H1 (cell line): ENCODE measurements at regions not wholly inside any gene's neighbourhood (a gene's known extent, or its start where the extent isn't known, plus 50 kb on each side); places are given as distances from the start of the nearest gene placed in this dataset.

ENCODE experiments used
- CTCF ChIA-PET: fragments of 300-600 bp; sonication (Branson Sonifier 250); formaldehyde crosslinking; loops from one replicate; lab custom pipeline; 2021; ENCODE audit not compliant: partially characterized antibody; lab: Charles Lee
- POLR2A ChIA-PET: fragments of 300-600 bp; sonication (Branson Sonifier 250); formaldehyde crosslinking; loops from one replicate; lab custom pipeline; 2021; ENCODE audit warnings: inconsistent platforms; ENCODE audit not compliant: partially characterized antibody; lab: Charles Lee
- DNase-seq, 2 experiments: peaks; one replicate each; pipeline versions ENCODE4 v3.0.0 to v3.0.0-alpha.2; 2010 to 2022; ENCODE audit warnings: low spot score in 2 of 2, low read depth in 1 of 2, mixed read lengths in 1 of 2
- FAIRE-seq: peaks from 2 replicates; lab custom pipeline; 2011; peaks lifted over from hg19 to GRCh38; lab: Jason Lieb, UNC
- H2AFZ ChIP-seq: 2 replicates; pipeline ENCODE4 v1.8.1; 2012; ENCODE audit warnings: low read length, inconsistent platforms
- H2AK5ac ChIP-seq: 2 replicates; pipeline ENCODE4 v1.6.1; 2013; ENCODE audit warnings: low read depth, low read length
- H2BK120ac ChIP-seq: replicated peaks from 2 replicates; pipeline ENCODE3; 2013; ENCODE audit warnings: low read depth, low read length, inconsistent platforms
- H2BK12ac ChIP-seq: 2 replicates; pipeline ENCODE4 v1.6.1; 2013; ENCODE audit warnings: low read depth, low read length
- H2BK15ac ChIP-seq: 2 replicates; pipeline ENCODE4 v1.6.1; 2013; ENCODE audit warnings: low read length
- H2BK20ac ChIP-seq: 2 replicates; pipeline ENCODE4 v1.6.1; 2013; ENCODE audit warnings: low read length
- H2BK5ac ChIP-seq: 2 replicates; pipeline ENCODE4 v1.6.1; 2013; ENCODE audit warnings: low read depth, low read length
- H3K14ac ChIP-seq: 2 replicates; pipeline ENCODE4 v1.6.1; 2013; ENCODE audit warnings: inconsistent platforms; ENCODE audit not compliant: insufficient read length
- H3K18ac ChIP-seq: 2 replicates; pipeline ENCODE4 v1.6.1; 2013; ENCODE audit warnings: low read length; ENCODE audit errors: extremely low read depth
- H3K23ac ChIP-seq: 2 replicates; pipeline ENCODE4 v1.6.1; 2013; ENCODE audit warnings: inconsistent platforms; ENCODE audit not compliant: insufficient read length
- H3K23me2 ChIP-seq: 2 replicates; pipeline ENCODE4 v1.6.1; 2013; ENCODE audit warnings: low read depth, low read length
- H3K27ac ChIP-seq: 2 replicates; pipeline ENCODE4 v1.6.1; 2011; ENCODE audit warnings: low read depth, low read length, inconsistent platforms
- H3K27me3 ChIP-seq, 4 experiments: replicated peaks in 1 of 4; 1 replicate in 1 of 4; 2 replicates in 3 of 4; pipeline versions ENCODE4 v1.6.1 to v1.8.1; 2011 to 2013; ENCODE audit warnings: low read length in 3 of 4, mild to moderate bottlenecking in 3 of 4, inconsistent platforms in 2 of 4, mixed read lengths in 2 of 4, moderate library complexity in 1 of 4; ENCODE audit not compliant: control insufficient read depth in 3 of 4, insufficient read depth in 3 of 4; ENCODE audit errors: extremely low read depth in 1 of 4
- H3K36me3 ChIP-seq, 4 experiments: 2 replicates each; pipeline versions ENCODE4 v1.6.1 to v1.8.1; 2011 to 2013; ENCODE audit warnings: mild to moderate bottlenecking in 4 of 4, low read length in 3 of 4, moderate library complexity in 2 of 4, control low read depth in 1 of 4, inconsistent platforms in 1 of 4; ENCODE audit not compliant: insufficient read depth in 4 of 4, control insufficient read depth in 2 of 4
- H3K4ac ChIP-seq: replicated peaks from 2 replicates; pipeline ENCODE3; 2013; ENCODE audit warnings: low read length, low read depth, mixed read lengths, inconsistent platforms; ENCODE audit not compliant: insufficient read length
- H3K4me1 ChIP-seq, 4 experiments: replicated peaks in 1 of 4; 1 replicate in 1 of 4; 2 replicates in 3 of 4; pipeline versions ENCODE4 v1.6.1 to v1.8.1; 2011 to 2013; ENCODE audit warnings: low read length in 3 of 4, inconsistent platforms in 2 of 4, mixed read lengths in 1 of 4; ENCODE audit not compliant: insufficient read depth in 4 of 4, control insufficient read depth in 3 of 4
- H3K4me2 ChIP-seq, 2 experiments: 2 replicates each; pipeline versions ENCODE4 v1.6.1 to v1.8.1; 2011 to 2013; ENCODE audit warnings: low read depth in 2 of 2, low read length in 2 of 2, control low read depth in 1 of 2, inconsistent platforms in 1 of 2, mild to moderate bottlenecking in 1 of 2; ENCODE audit not compliant: insufficient read depth in 1 of 2
- H3K4me3 ChIP-seq, 4 experiments: fragments of 200-600, 300-600 bp in 1 of 4; sonication (generic), shearing (Covaris generic), sonication (Bioruptor Twin) in 1 of 4; 2 replicates each; pipeline versions ENCODE4 v1.5.1 to v1.8.1; 2011 to 2016; ENCODE audit warnings: low read length in 4 of 4, low read depth in 3 of 4, control low read depth in 2 of 4, inconsistent platforms in 2 of 4, mild to moderate bottlenecking in 2 of 4, mixed read lengths in 1 of 4, moderate library complexity in 1 of 4; ENCODE audit not compliant: insufficient read depth in 2 of 4; ENCODE audit errors: extremely low read depth in 1 of 4
- H3K56ac ChIP-seq: replicated peaks from 2 replicates; pipeline ENCODE3; 2013; ENCODE audit warnings: low read depth, mild to moderate bottlenecking, mixed read lengths, low read length, inconsistent platforms; ENCODE audit not compliant: insufficient read length
- H3K79me1 ChIP-seq: 2 replicates; pipeline ENCODE4 v1.6.1; 2013; ENCODE audit warnings: low read depth, low read length, control low read depth
- H3K79me2 ChIP-seq, 2 experiments: 2 replicates each; pipeline versions ENCODE4 v1.6.1 to v1.8.1; 2012 to 2013; ENCODE audit warnings: low read length in 2 of 2, mild to moderate bottlenecking in 2 of 2, inconsistent platforms in 1 of 2; ENCODE audit not compliant: insufficient read depth in 2 of 2, control insufficient read depth in 1 of 2
- H3K9ac ChIP-seq, 4 experiments: replicated peaks in 1 of 4; 1 replicate in 1 of 4; 2 replicates in 3 of 4; pipeline versions ENCODE4 v1.6.1 to v1.8.1; 2011 to 2013; ENCODE audit warnings: low read depth in 3 of 4, low read length in 3 of 4, control low read depth in 2 of 4, mild to moderate bottlenecking in 2 of 4, moderate library complexity in 2 of 4, inconsistent platforms in 1 of 4; ENCODE audit errors: extremely low read depth in 1 of 4
- H3K9me3 ChIP-seq, 2 experiments: 2 replicates each; pipeline versions ENCODE4 v1.6.1 to v1.8.1; 2012 to 2013; ENCODE audit warnings: mild to moderate bottlenecking in 2 of 2, moderate library complexity in 2 of 2, control low read depth in 1 of 2, inconsistent platforms in 1 of 2, low read depth in 1 of 2, low read length in 1 of 2, mixed read lengths in 1 of 2; ENCODE audit not compliant: insufficient read depth in 2 of 2
- H4K20me1 ChIP-seq, 2 experiments: replicated peaks in 1 of 2; 2 replicates each; pipeline versions ENCODE3 to v1.8.1; 2011 to 2013; ENCODE audit warnings: inconsistent platforms in 2 of 2, low read length in 2 of 2, mild to moderate bottlenecking in 1 of 2; ENCODE audit not compliant: insufficient read depth in 2 of 2, control insufficient read depth in 1 of 2
- H4K5ac ChIP-seq: 2 replicates; pipeline ENCODE4 v1.6.1; 2013; ENCODE audit warnings: low read length, low read depth, mixed read lengths, inconsistent platforms; ENCODE audit not compliant: insufficient read length
- H4K8ac ChIP-seq: 2 replicates; pipeline ENCODE4 v1.8.0; 2013; ENCODE audit warnings: mild to moderate bottlenecking, moderate library complexity, low read length, inconsistent platforms; ENCODE audit not compliant: insufficient read depth; ENCODE audit errors: extremely low read depth
- H4K91ac ChIP-seq: replicated peaks from 2 replicates; pipeline ENCODE3; 2013; ENCODE audit warnings: low read length, mixed read lengths, inconsistent platforms; ENCODE audit not compliant: insufficient read length
- NRF1 ChIP-seq: IDR thresholded peaks from 2 replicates; pipeline ENCODE4 v1.6.1; 2011; ENCODE audit warnings: mild to moderate bottlenecking, low read depth, low read length, improper control_type of control experiment
- RAD21 ChIP-seq, 2 experiments: IDR thresholded peaks in 1 of 2; conservative IDR thresholded peaks in 1 of 2; 2 replicates each; pipeline ENCODE4 v1.6.1; 2011; ENCODE audit warnings: low read depth in 2 of 2, low read length in 2 of 2, improper control_type of control experiment in 1 of 2, inconsistent platforms in 1 of 2, mild to moderate bottlenecking in 1 of 2, moderate library complexity in 1 of 2
- WGBS, 2 experiments: shearing (Covaris generic) in 1 of 2; methylation state at CpG; one replicate each; pipeline versions ENCODE4 v1.1.6 to v1.1.7; 2013 to 2015; ENCODE audit warnings: low lambda C conversion rate in 2 of 2, mixed read lengths in 2 of 2, inconsistent platforms in 1 of 2, low coverage in 1 of 2, missing lambda C conversion rate in 1 of 2; ENCODE audit not compliant: insufficient replicate concordance in 2 of 2, insufficient coverage in 1 of 2, insufficient read length in 1 of 2; ENCODE audit errors: extremely low coverage in 1 of 2, missing lambda C conversion rate in 1 of 2; 5-methylcytosine and 5-hydroxymethylcytosine counted together
- TF ChIP-seq, protein P1 (sequence below), 3 experiments: IDR thresholded peaks; 1 replicate in 2 of 3; 2 replicates in 1 of 3; pipeline versions ENCODE4 v1.5.1 to v1.6.1; 2011; ENCODE audit warnings: low read length in 3 of 3, mild to moderate bottlenecking in 3 of 3, inconsistent platforms in 2 of 3, low read depth in 1 of 3, moderate library complexity in 1 of 3; ENCODE audit not compliant: insufficient read depth in 1 of 3; ENCODE audit errors: control extremely low read depth in 1 of 3

DNA sequence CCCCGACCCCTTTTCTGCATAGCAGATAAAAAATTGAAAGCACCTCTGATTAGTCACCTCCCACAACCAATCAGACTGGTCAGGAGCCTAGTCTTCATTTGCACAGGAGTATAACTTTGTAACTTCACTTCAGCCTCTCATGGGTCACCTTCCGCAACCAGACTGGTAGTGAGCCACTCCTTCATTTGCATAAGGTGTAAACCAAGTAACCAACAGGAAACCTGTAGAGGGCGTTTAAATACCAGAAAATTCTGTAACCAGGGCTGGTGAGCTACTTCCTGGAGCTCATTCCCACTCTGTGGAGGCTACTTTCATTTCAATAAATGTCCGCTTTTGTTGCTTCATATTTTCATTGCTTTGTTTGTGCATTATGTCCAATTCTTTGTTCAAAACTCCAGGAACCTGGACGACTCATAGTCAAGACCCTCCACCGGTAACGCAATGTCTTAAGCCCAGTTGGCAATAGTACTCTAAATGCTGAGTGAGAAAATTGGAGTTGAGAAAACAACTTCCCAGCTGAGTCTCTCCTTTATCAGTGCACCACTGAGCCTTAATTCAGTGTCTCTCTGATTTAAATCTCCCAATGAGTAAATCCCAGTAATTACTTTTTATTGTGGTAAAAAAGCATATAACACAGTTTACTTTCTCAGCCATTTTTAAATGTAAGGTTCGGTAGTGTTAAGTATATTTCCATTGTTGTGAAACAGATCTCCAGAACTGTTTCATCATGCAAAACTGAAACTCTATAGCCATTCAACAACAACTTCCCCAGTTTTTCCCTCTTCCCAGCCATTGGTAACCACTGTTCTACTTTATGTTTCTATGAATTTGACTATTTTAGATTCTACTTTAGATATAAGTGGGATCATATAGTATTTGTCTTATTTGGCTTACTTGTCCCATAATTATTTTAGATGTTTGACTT is 392.7 kb upstream of the SLC8A1 start:
- FAIRE-seq (peak; percentile 32), DNase-seq (peak in 1 of 2 experiments; percentile 49)
- Histone ChIP-seq H3K36me3 (no peaks in the 10 kb centered on the region), H2AK5ac (no peak overlapping the region), H3K9me3 (no peaks in the 10 kb centered on the region), H4K8ac (no peak overlapping the region), H4K5ac (peak overlapping the region; percentile 42), H3K4me2 (peak overlapping the region in 1 of 2 experiments; percentile 10; a peak in 1 of 4 replicates), H3K9ac (peak overlapping the region in 2 of 4 experiments; percentile 8 to 54; a peak in 2 of 7 replicates), H3K79me2 (no peaks in the 10 kb centered on the region), H4K20me1 (no peaks in the 10 kb centered on the region), H3K4me1 (no peaks in the 10 kb centered on the region), H3K56ac (no peak overlapping the region), H2AFZ (peak overlapping the region; percentile 97), H3K4me3 (no peak overlapping the region; a peak in 1 of 8 replicates), H4K91ac (no peak overlapping the region), H3K18ac (no peak overlapping the region), H2BK120ac (no peak overlapping the region), H2BK5ac (no peak overlapping the region), H3K14ac (no peak overlapping the region), H2BK20ac (no peak overlapping the region), H2BK12ac (no peak overlapping the region), H3K23me2 (no peaks in the 10 kb centered on the region; the same call in 1 of the 2 replicates), H3K4ac (no peak overlapping the region), H3K23ac (no peak overlapping the region), H3K27ac (no peak overlapping the region), H3K79me1 (no peaks in the 10 kb centered on the region), H3K27me3 (no peaks in the 10 kb centered on the region), H2BK15ac (no peak overlapping the region)
- ChIA-PET POLR2A (no interaction called here), CTCF (interaction anchor here (0.6 to 1.4 kb wide), 5 partner anchors 9 to 555 kb away, joined by 3 to 5 read pairs (median 3); no protein-coding TSS in a partner anchor)
- TF ChIP-seq, protein P1, sequence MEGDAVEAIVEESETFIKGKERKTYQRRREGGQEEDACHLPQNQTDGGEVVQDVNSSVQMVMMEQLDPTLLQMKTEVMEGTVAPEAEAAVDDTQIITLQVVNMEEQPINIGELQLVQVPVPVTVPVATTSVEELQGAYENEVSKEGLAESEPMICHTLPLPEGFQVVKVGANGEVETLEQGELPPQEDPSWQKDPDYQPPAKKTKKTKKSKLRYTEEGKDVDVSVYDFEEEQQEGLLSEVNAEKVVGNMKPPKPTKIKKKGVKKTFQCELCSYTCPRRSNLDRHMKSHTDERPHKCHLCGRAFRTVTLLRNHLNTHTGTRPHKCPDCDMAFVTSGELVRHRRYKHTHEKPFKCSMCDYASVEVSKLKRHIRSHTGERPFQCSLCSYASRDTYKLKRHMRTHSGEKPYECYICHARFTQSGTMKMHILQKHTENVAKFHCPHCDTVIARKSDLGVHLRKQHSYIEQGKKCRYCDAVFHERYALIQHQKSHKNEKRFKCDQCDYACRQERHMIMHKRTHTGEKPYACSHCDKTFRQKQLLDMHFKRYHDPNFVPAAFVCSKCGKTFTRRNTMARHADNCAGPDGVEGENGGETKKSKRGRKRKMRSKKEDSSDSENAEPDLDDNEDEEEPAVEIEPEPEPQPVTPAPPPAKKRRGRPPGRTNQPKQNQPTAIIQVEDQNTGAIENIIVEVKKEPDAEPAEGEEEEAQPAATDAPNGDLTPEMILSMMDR (IDR thresholded peaks at IDR 0.05; ENCODE audit: control extremely low read depth in 1 of 3, insufficient read depth in 1 of 3, low read depth in 1 of 3, low read length in 3 of 3), result peak in 2 of 3 experiments; percentile 44 to 58; a peak in 2 of 4 replicates
- TF ChIP-seq NRF1 (no peak), RAD21 (IDR thresholded peaks at IDR 0.05 in 1 of 2, conservative IDR thresholded peaks at IDR 0.05 in 1 of 2; ENCODE audit: low read depth in 2 of 2, low read length in 2 of 2) (peak; percentile 57 to 76)
- WGBS, 2 experiments, result 78% methylated on average over 8 of the region's 8 CpGs; no CpG with 5 or more reads in 1 of the 2 experiments
